ENCODE measurements at regions not wholly inside any gene's neighbourhood (a gene's known extent, or its start where the extent isn't known, plus 50 kb on each side); places are given as distances from the start of the nearest gene placed in this dataset.
A peak's percentile ranks its signal among the peaks of the same experiment; 100 is the strongest.
"Not testable (repeated sequence)": the region's sequence is repeated elsewhere in the genome, so short reads cannot be mapped to it uniquely, and the experiment has no call there.

DNA sequence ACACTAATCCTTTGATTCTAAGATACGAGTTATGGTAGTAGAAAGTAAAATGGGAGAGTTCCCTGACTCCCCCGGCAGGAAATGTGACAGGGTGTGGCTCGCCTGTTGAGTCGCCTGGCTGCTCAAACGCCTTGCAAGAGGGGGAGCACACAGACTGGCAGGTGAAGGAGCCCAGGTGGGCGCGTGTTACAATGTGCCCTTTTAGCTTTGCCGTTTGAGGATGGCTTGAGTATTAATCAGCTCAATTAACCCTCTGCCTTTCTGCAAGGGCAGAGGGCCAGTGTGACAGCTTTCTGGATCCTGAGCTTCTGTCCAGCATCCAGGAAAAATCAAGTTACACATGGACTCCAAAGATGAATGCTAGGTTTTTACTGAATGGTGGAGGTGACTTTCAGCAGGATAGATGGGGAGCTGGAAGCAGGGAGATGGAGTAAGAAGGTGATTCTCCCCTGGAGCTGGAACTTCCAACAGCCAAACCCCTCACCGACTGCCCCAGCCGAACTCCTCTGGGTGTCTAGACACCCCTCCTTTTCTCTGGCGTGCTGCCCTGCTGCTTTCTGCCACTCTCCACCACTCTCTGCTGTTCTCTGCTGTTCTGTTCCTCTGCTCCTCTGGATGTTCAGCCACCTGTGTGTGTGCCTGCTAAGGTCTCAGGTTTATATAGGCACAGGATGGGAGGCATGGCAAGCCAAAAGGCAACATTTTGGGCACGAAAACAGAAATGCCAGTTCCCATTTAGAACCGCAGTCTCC is 548.8 kb upstream of the KCND2 start:
- Histone ChIP-seq H3K27me3 (no peaks in the 10 kb centered on the region), H3K36me3 (no peaks in the 10 kb centered on the region), H3K4me3 (no peak overlapping the region), H3K27ac (no peak overlapping the region), H3K4me1 (no peaks in the 10 kb centered on the region), H3K9me3 (no peaks in the 10 kb centered on the region)
- 49 to 57% methylated on average over 12 to 13 of the region's 13 CpGs for WGBS, 2 donors
- DNase-seq: peak in 1 of 6 donors; percentile 33
- ATAC-seq: no peak
- no peak for FAIRE-seq
- intact Hi-C loops (cut with DNase I): no loop called here
- TF ChIP-seq, protein P1, sequence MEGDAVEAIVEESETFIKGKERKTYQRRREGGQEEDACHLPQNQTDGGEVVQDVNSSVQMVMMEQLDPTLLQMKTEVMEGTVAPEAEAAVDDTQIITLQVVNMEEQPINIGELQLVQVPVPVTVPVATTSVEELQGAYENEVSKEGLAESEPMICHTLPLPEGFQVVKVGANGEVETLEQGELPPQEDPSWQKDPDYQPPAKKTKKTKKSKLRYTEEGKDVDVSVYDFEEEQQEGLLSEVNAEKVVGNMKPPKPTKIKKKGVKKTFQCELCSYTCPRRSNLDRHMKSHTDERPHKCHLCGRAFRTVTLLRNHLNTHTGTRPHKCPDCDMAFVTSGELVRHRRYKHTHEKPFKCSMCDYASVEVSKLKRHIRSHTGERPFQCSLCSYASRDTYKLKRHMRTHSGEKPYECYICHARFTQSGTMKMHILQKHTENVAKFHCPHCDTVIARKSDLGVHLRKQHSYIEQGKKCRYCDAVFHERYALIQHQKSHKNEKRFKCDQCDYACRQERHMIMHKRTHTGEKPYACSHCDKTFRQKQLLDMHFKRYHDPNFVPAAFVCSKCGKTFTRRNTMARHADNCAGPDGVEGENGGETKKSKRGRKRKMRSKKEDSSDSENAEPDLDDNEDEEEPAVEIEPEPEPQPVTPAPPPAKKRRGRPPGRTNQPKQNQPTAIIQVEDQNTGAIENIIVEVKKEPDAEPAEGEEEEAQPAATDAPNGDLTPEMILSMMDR (IDR thresholded peaks at IDR 0.05): no peak

- Histone ChIP-seq H3K9me3 (no peaks in the 10 kb centered on the region), H3K36me3 (no peaks in the 10 kb centered on the region), H3K4me3 (no peak overlapping the region), H3K27me3 (no peaks in the 10 kb centered on the region), H3K27ac (no peak overlapping the region), H3K4me1 (no peaks in the 10 kb centered on the region)
- no peak for ATAC-seq
- no peak for FAIRE-seq
- intact Hi-C loops (cut with DNase I): no loop called here
- DNase-seq: no peak
- 47 to 61% methylated on average over 4 of the region's 4 CpGs for WGBS, 2 donors
- TF ChIP-seq, protein P1 (IDR thresholded peaks at IDR 0.05): no peak
Measured at GRCh38 chr7:119733127-119733879, 539.7 kb upstream of the KCND2 start.

- TF ChIP-seq, protein P1 (IDR thresholded peaks at IDR 0.05): no peak
- ATAC-seq (no peak), DNase-seq (no peak), FAIRE-seq (no peak)
- H3K9me3 ChIP-seq: no peaks in the 10 kb centered on the region
- intact Hi-C loops (cut with DNase I): no loop called here
- H3K4me3 ChIP-seq: no peak overlapping the region
- no peaks in the 10 kb centered on the region for H3K27me3 ChIP-seq
- no peaks in the 10 kb centered on the region for H3K4me1 ChIP-seq
- no peak overlapping the region for H3K27ac ChIP-seq
- no peaks in the 10 kb centered on the region for H3K36me3 ChIP-seq
Measured at GRCh38 chr7:119737390-119737789, 535.6 kb upstream of the KCND2 start.

GRCh38 chr7:119745280-119745679 is 527.7 kb upstream of the KCND2 start:
- H3K4me3 ChIP-seq; H3K27me3 ChIP-seq; ATAC-seq; H3K27ac ChIP-seq; H3K4me1 ChIP-seq; H3K9me3 ChIP-seq; H3K36me3 ChIP-seq; FAIRE-seq; intact Hi-C loops (cut with DNase I); DNase-seq: not testable (repeated sequence)
- 75 to 87% methylated on average over 1 of the region's 1 CpG for WGBS, 2 donors

DNA sequence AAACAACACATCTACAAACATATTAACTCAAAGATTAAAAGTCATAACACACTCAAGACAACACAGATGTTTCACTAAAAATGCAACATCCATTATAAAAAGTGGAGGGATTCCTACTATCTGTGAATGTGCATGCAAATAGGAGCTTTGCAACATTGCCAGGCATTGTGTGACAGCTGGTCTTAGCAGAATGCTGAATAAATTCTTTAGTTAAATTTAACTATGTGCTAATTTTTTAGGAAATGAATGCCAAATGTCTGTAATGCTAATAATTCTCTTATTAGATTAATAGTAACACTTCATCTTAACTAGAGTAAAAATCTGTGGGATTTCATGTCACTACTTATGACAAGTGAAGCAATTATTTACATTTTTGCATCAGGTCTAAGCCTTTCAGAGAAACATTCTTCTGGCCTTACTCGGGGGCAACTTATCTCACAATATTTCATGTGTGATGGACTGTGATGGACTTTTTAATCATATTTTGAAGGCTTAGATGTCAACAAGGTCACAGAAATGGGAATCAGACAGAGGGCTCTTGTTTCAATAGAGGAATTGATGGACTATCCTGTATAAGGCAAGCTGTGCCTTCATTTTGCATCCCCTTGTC is 524.6 kb upstream of the KCND2 start:
- no peaks in the 10 kb centered on the region for H3K9me3 ChIP-seq
- H3K36me3 ChIP-seq: no peaks in the 10 kb centered on the region
- H3K27me3 ChIP-seq: no peaks in the 10 kb centered on the region
- FAIRE-seq (no peak), DNase-seq (no peak), ATAC-seq (no peak)
- H3K4me1 ChIP-seq: no peaks in the 10 kb centered on the region
- H3K4me3 ChIP-seq: no peak overlapping the region
- intact Hi-C loops (cut with DNase I): no loop called here
- WGBS, 2 donors: 9 to 13% methylated on average over 1 of the region's 1 CpG
- no peak overlapping the region for H3K27ac ChIP-seq
- TF ChIP-seq, protein P1 (IDR thresholded peaks at IDR 0.05): no peak
